Fibroblast of the aortic adventitia (primary cell): ENCODE measurements at regions not wholly inside any gene's neighbourhood (a gene's known extent, or its start where the extent isn't known, plus 50 kb on each side); places are given as distances from the start of the nearest gene placed in this dataset.
"Not testable (repeated sequence)": the region's sequence is repeated elsewhere in the genome, so short reads cannot be mapped to it uniquely, and the experiment has no call there.

Experiments used
- DNase-seq: peaks from one replicate; pipeline ENCODE4 v3.0.0-alpha.2; 2010; ENCODE audit warnings: low read depth
- H3K4me3 ChIP-seq: 2 replicates; pipeline ENCODE4 v1.5.1; 2011; ENCODE audit warnings: low read depth, mild to moderate bottlenecking, control low read depth, low read length, moderate library complexity
- CTCF ChIP-seq: IDR thresholded peaks from 2 replicates; pipeline ENCODE4 v1.5.1; 2011; ENCODE audit warnings: mild to moderate bottlenecking, low read length, control low read depth, inconsistent platforms; ENCODE audit not compliant: insufficient read depth

- no peak overlapping the region for H3K4me3 ChIP-seq
- no peak for DNase-seq
- no peak for TF ChIP-seq CTCF
These were observed 597.0 kb upstream of the RBFOX1 start for GRCh38 chr16:6735631-6736030.

- TF ChIP-seq CTCF: no peak
- no peak for DNase-seq
- H3K4me3 ChIP-seq: no peak overlapping the region
These were observed 600.5 kb upstream of the RBFOX1 start for GRCh38 chr16:6732166-6732565.

GRCh38 chr16:6728381-6728780 is 604.3 kb upstream of the RBFOX1 start:
- no peak for DNase-seq
- no peak for TF ChIP-seq CTCF
- H3K4me3 ChIP-seq: no peak overlapping the region

GRCh38 chr16:6726621-6727020 is 606.0 kb upstream of the RBFOX1 start:
- no peak for DNase-seq
- TF ChIP-seq CTCF: no peak
- no peak overlapping the region for H3K4me3 ChIP-seq

GRCh38 chr16:6725634-6726331 is 606.9 kb upstream of the RBFOX1 start:
- no peak for DNase-seq
- no peak overlapping the region for H3K4me3 ChIP-seq
- TF ChIP-seq CTCF: no peak

- H3K4me3 ChIP-seq, DNase-seq: not testable (repeated sequence)
These were observed 607.4 kb upstream of the RBFOX1 start for GRCh38 chr16:6725206-6725605.

- no peak for TF ChIP-seq CTCF
- no peak for DNase-seq
- no peak overlapping the region for H3K4me3 ChIP-seq
These were observed 609.9 kb upstream of the RBFOX1 start for GRCh38 chr16:6722786-6723185.
